Spleen (tissue), 11 donors: ENCODE measurements at regions not wholly inside any gene's neighbourhood (a gene's known extent, or its start where the extent isn't known, plus 50 kb on each side); places are given as distances from the start of the nearest gene placed in this dataset.
A peak's percentile ranks its signal among the peaks of the same experiment; 100 is the strongest.

Source experiments
- DNase-seq: peaks from one replicate; pipeline ENCODE4 v3.0.0-alpha.2; 2020
- H3K27ac ChIP-seq, 8 donors: fragments of 200-600 bp; sonication (generic) in 7 of 8; 1 replicate in 4 of 8; 2 replicates in 4 of 8; pipeline versions ENCODE4 v1.5.0 to v1.8.0; 2016 to 2021; ENCODE audit warnings: inconsistent platforms in 4 of 8, mild to moderate bottlenecking in 4 of 8, moderate library complexity in 1 of 8
- H3K27me3 ChIP-seq, 7 donors: fragments of 200-600 bp; sonication (generic) in 6 of 7; replicated peaks in 1 of 7; 1 replicate in 4 of 7; 2 replicates in 3 of 7; pipeline versions ENCODE4 v1.5.0 to v1.8.0; 2016 to 2021; ENCODE audit warnings: inconsistent platforms in 3 of 7, mild to moderate bottlenecking in 1 of 7
- H3K36me3 ChIP-seq, 6 donors: fragments of 200-600 bp; sonication (generic) in 5 of 6; 1 replicate in 4 of 6; 2 replicates in 2 of 6; pipeline versions ENCODE4 v1.5.0 to v1.8.0; 2016 to 2021; ENCODE audit warnings: inconsistent platforms in 2 of 6
- H3K4me1 ChIP-seq, 6 donors: fragments of 200-600 bp; sonication (generic) in 5 of 6; 1 replicate in 3 of 6; 2 replicates in 3 of 6; pipeline versions ENCODE4 v1.5.0 to v1.8.0; 2016 to 2021; ENCODE audit warnings: inconsistent platforms in 3 of 6
- H3K4me3 ChIP-seq, 8 donors: fragments of 200-600 bp; sonication (generic) in 7 of 8; 1 replicate in 4 of 8; 2 replicates in 4 of 8; pipeline versions ENCODE4 v1.5.0 to v1.8.0; 2016 to 2021; ENCODE audit warnings: inconsistent platforms in 4 of 8, mild to moderate bottlenecking in 4 of 8, moderate library complexity in 2 of 8
- H3K9me3 ChIP-seq, 8 donors: fragments of 200-600 bp; sonication (generic) in 7 of 8; 1 replicate in 4 of 8; 2 replicates in 4 of 8; pipeline versions ENCODE4 v1.5.0 to v1.8.0; 2016 to 2021; ENCODE audit warnings: inconsistent platforms in 4 of 8
- POLR2A ChIP-seq, 3 donors: fragments of 450-650 bp; IDR thresholded peaks; one replicate each; pipeline ENCODE4 v1.5.1; 2017; ENCODE audit warnings: antibody characterized with exemption in 3 of 3, mild to moderate bottlenecking in 1 of 3
- POLR2AphosphoS5 ChIP-seq, 3 donors: sonication (generic); formaldehyde crosslinking; IDR thresholded peaks; one replicate each; pipeline ENCODE4 v1.5.1; 2017; ENCODE audit warnings: antibody characterized with exemption in 3 of 3
- WGBS, 5 donors: extraction: QIAGEN DNeasy Blood & Tissue Kit in 3 of 5; methylation state at CpG; one replicate each; pipeline versions ENCODE4 v1.1.5 to v1.1.7; 2013 to 2018; 5-methylcytosine and 5-hydroxymethylcytosine counted together
- intact Hi-C: fragments of 100-400 bp; cut with DNase I; formaldehyde crosslinking; loops from one replicate; pipeline ENCODE4 v1.15.0; 2023; ENCODE audit warnings: low total_unique reads
- TF ChIP-seq, protein P1 (sequence below), 11 experiments: fragments of 200-600 bp in 7 of 11; fragments of 450-650 bp in 4 of 11; sonication (generic) in 4 of 11; IDR thresholded peaks in 8 of 11; conservative IDR thresholded peaks in 3 of 11; 1 replicate in 7 of 11; 2 replicates in 4 of 11; pipeline versions ENCODE4 v1.4.0 to v1.8.0; 2016 to 2021; ENCODE audit warnings: antibody characterized with exemption in 11 of 11, inconsistent platforms in 4 of 11, mild to moderate bottlenecking in 1 of 11
- donor health status: healthy with polysubstance abuse.
- donor health status: DM: no; HTN: no; CAD: no; lungs with moderate emphysema.
- donor health status: DM: no; HTN: no; CAD: no.
- donor health status: Bipolar disorder and iron deficiency.
- donor health status: healthy.
- donor health status: DM: no; HTN: no; CAD: no.
- donor health status: DM: yes; HTN: yes; CAD: no.

DNA sequence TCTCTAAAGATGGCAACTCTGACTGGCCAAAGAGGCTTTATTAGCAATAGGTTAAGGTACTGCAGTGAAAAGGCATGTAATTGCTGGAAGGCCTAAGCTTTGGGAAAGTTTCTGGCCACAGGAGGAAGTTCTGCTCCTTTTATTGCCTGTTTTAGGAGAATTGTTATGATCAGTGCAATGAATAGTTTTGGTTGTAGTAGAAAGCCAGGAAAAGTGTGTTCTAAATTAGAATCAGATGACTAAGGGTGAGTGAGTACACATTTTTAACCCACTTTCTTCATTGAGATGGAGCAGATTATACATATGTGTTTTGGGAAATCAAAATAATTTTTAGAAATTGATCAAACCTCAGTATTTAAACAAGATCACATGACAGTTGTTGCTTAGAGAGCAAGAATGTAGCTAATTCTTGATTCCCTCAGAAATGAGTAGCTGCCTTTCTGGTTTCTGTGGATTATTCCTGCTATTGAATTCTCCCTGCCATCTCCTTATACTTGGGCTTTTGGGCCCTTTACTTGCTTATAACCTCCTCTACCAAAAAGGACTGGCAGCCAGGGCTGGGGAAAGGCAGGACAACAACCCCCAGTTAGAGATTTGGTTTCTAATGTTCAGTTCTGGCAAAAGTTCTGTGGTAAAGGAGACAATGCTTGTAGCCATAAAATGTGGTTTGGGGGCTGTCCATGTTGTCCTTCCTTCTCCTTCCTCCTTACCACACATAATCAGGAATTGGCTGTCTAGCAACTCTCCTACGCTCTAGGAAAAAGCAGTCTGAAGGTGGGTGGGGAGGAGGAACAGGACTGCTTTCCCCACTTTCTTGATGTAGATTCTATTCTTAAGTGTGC is 217.1 kb downstream of the SLC38A4 start:
- peaks cover 0 to 2% (median 0%) of the 10 kb centered on the region in 8 donors for H3K9me3 ChIP-seq
- H3K4me3 ChIP-seq: no peak overlapping the region
- peak overlapping the region in 1 of 8 donors; percentile 2 for H3K27ac ChIP-seq
- peaks cover 0 to 6% (median 0%) of the 10 kb centered on the region in 6 donors for H3K36me3 ChIP-seq
- TF ChIP-seq, protein P1, sequence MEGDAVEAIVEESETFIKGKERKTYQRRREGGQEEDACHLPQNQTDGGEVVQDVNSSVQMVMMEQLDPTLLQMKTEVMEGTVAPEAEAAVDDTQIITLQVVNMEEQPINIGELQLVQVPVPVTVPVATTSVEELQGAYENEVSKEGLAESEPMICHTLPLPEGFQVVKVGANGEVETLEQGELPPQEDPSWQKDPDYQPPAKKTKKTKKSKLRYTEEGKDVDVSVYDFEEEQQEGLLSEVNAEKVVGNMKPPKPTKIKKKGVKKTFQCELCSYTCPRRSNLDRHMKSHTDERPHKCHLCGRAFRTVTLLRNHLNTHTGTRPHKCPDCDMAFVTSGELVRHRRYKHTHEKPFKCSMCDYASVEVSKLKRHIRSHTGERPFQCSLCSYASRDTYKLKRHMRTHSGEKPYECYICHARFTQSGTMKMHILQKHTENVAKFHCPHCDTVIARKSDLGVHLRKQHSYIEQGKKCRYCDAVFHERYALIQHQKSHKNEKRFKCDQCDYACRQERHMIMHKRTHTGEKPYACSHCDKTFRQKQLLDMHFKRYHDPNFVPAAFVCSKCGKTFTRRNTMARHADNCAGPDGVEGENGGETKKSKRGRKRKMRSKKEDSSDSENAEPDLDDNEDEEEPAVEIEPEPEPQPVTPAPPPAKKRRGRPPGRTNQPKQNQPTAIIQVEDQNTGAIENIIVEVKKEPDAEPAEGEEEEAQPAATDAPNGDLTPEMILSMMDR (IDR thresholded peaks at IDR 0.05 in 8 of 11, conservative IDR thresholded peaks at IDR 0.05 in 3 of 11): no peak
- TF ChIP-seq POLR2AphosphoS5 (IDR thresholded peaks at IDR 0.05) (no peak), POLR2A (IDR thresholded peaks at IDR 0.05) (no peak)
- intact Hi-C loops: no loop called here
- peaks cover 0 to 22% (median 2%) of the 10 kb centered on the region in 6 donors for H3K4me1 ChIP-seq
- no peaks in the 10 kb centered on the region for H3K27me3 ChIP-seq
- WGBS, 5 donors: 58 to 80% (median 64%) methylated on average over 1 of the region's 1 CpG
- DNase-seq: no peak

DNA sequence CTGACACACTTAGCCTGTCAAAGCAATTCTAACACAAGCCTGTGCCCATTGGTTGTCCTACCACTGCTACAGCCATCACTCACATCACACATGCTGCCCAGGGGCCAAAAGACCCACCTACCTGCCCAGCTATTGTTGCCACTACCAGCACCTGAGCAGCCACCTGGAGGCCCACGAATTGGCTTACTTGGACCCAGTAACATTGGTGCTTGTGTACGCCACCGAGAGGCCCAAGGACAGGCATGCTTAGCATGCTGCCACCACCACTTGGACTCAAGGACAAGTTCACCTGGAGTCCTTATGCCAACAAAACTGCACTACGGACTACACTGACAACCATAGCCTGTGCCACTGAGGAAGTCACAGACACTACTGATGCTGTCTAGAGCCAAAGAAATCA is 221.1 kb downstream of the SLC38A4 start:
- TF ChIP-seq POLR2AphosphoS5 (IDR thresholded peaks at IDR 0.05) (no peak), POLR2A (IDR thresholded peaks at IDR 0.05) (no peak)
- TF ChIP-seq, protein P1 (IDR thresholded peaks at IDR 0.05 in 8 of 11, conservative IDR thresholded peaks at IDR 0.05 in 3 of 11): no peak
- Histone ChIP-seq H3K36me3 (peaks cover 0 to 10% (median 0%) of the 10 kb centered on the region in 6 donors), H3K4me1 (peaks cover 0 to 15% (median 2%) of the 10 kb centered on the region in 6 donors), H3K27me3 (no peaks in the 10 kb centered on the region), H3K9me3 (peaks cover 0 to 41% (median 24%) of the 10 kb centered on the region in 8 donors), H3K27ac (no peak overlapping the region), H3K4me3 (no peak overlapping the region)
- no peak for DNase-seq
- 77 to 92% (median 92%) methylated on average over 3 to 4 of the region's 4 CpGs for WGBS, 5 donors
- intact Hi-C loops: no loop called here

DNA sequence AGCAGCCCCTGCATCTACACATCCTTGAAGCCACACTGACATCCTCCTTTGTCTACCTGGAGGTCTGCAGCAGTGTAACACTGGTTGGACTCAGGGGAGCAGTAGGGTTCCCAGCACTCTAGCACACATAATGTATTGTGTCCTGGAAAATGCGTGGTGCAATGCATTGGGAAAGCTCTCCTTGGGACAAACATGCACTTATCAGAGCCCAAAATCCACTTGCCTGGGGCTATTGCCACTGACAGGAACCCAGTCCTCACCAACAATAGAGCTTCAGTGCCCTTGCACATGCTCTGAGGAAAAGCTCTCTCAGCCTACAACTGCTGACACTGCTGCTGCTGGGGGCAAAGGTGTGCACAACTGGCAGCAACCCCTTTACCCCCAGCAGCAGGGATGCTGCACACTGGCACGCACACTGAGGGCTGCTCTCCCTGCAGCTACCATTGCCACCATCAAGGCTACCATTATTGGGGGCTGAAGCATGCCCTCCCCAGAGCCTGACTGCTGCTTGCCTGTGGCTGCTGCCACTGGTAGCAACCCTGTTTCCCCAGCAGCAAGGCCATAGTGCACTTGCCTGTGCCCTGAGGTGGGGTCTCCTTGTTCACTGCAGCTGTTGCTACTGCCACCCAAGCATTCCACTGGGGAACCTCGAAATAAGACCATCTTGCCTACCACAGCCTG is 221.9 kb downstream of the SLC38A4 start:
- Histone ChIP-seq H3K36me3 (peaks cover 0 to 10% (median 0%) of the 10 kb centered on the region in 6 donors), H3K9me3 (peaks cover 0 to 42% (median 27%) of the 10 kb centered on the region in 8 donors), H3K4me3 (no peak overlapping the region), H3K27ac (no peak overlapping the region), H3K27me3 (no peaks in the 10 kb centered on the region), H3K4me1 (peaks cover 0 to 7% (median 0%) of the 10 kb centered on the region in 6 donors)
- 67 to 92% (median 84%) methylated on average over 1 to 3 of the region's 3 CpGs for WGBS, 5 donors
- TF ChIP-seq POLR2AphosphoS5 (IDR thresholded peaks at IDR 0.05) (no peak), POLR2A (IDR thresholded peaks at IDR 0.05) (no peak)
- TF ChIP-seq, protein P1 (IDR thresholded peaks at IDR 0.05 in 8 of 11, conservative IDR thresholded peaks at IDR 0.05 in 3 of 11): no peak
- no peak for DNase-seq
- intact Hi-C loops: no loop called here

DNA sequence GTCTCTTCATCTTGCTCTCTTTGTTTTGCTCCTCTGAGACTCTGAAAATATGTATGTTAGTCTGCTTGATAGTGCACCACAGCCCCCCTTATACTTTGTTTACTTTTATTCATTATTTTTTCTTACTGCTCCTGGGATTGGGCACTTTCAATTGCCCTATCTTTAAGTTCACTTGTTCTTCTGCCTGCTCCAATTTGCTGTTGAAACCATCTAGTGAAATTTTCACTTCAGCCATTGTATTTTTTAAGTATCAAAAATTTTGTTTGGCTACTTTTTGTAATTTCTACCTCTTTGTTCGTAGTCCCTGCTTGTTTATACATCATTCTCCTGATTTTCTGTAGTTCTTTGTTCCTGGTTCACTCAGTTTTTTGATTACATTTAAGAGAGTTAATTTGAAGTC is 223.3 kb downstream of the SLC38A4 start:
- TF ChIP-seq POLR2AphosphoS5 (IDR thresholded peaks at IDR 0.05) (no peak), POLR2A (IDR thresholded peaks at IDR 0.05) (no peak)
- TF ChIP-seq, protein P1 (IDR thresholded peaks at IDR 0.05 in 8 of 11, conservative IDR thresholded peaks at IDR 0.05 in 3 of 11): no peak
- H3K27me3 ChIP-seq: no peaks in the 10 kb centered on the region
- H3K4me1 ChIP-seq: no peaks in the 10 kb centered on the region
- no peak overlapping the region for H3K4me3 ChIP-seq
- peaks cover 0 to 10% (median 0%) of the 10 kb centered on the region in 6 donors for H3K36me3 ChIP-seq
- WGBS, 5 donors: 83 to 98% (median 93%) methylated on average over 1 of the region's 1 CpG
- DNase-seq: no peak
- intact Hi-C loops: no loop called here
- peaks cover 0 to 47% (median 27%) of the 10 kb centered on the region in 8 donors for H3K9me3 ChIP-seq
- no peak overlapping the region for H3K27ac ChIP-seq
